IMR-90 (cell line): ENCODE measurements at regions not wholly inside any gene's neighbourhood (a gene's known extent, or its start where the extent isn't known, plus 50 kb on each side); places are given as distances from the start of the nearest gene placed in this dataset.

Experiments
- ATAC-seq: fragments of 200-7000 bp; cut with Tn5 transposase; 2 replicates; pipeline ENCODE4 v1.9.1; 2020; ENCODE audit warnings: low read depth, mild to moderate bottlenecking, moderate library complexity
- BruUV-seq: library from RNA; stranded (reverse); fragments of 400-500 nt; replicated peaks from 2 replicates; lab custom pipeline; 2021; lab: Mats Ljungman, UMichigan
- CTCF ChIA-PET: fragments of 300-600 bp; formaldehyde crosslinking; extraction: SDS; loops from one replicate; lab custom pipeline; 2021; ENCODE audit warnings: antibody characterized with exemption; lab: Yijun Ruan, JAX
- POLR2A ChIA-PET: fragments of 300-600 bp; sonication (Branson Sonifier 250); formaldehyde crosslinking; loops from one replicate; lab custom pipeline; 2022; ENCODE audit warnings: antibody characterized with exemption; ENCODE audit not compliant: unreplicated experiment; lab: Charles Lee
- DNase-seq: peaks from one replicate; pipeline ENCODE4 v3.0.0; 2013
- H2AFZ ChIP-seq: replicated peaks from 2 replicates; pipeline ENCODE3; 2013; ENCODE audit warnings: low read length, mild to moderate bottlenecking; ENCODE audit not compliant: poor library complexity
- H2AK5ac ChIP-seq: 2 replicates; pipeline ENCODE4 v1.6.1; 2013; ENCODE audit warnings: low read depth, low read length, inconsistent platforms
- H2AK9ac ChIP-seq: replicated peaks from 2 replicates; pipeline ENCODE3; 2013; ENCODE audit warnings: mild to moderate bottlenecking, low read depth, low read length, moderate library complexity; ENCODE audit not compliant: poor library complexity
- H2BK120ac ChIP-seq: 2 replicates; pipeline ENCODE4 v1.6.1; 2013; ENCODE audit warnings: low read depth, low read length, inconsistent platforms
- H2BK15ac ChIP-seq: 3 replicates; pipeline ENCODE4 v1.6.1; 2013; ENCODE audit warnings: low read depth, low read length, inconsistent platforms
- H2BK20ac ChIP-seq: 2 replicates; pipeline ENCODE4 v1.6.1; 2013; ENCODE audit warnings: low read depth, mild to moderate bottlenecking, inconsistent platforms, low read length, moderate library complexity
- H2BK5ac ChIP-seq: 2 replicates; pipeline ENCODE4 v1.6.1; 2013; ENCODE audit warnings: mild to moderate bottlenecking, low read depth, low read length, inconsistent platforms; ENCODE audit not compliant: poor library complexity, severe bottlenecking
- H3K14ac ChIP-seq: replicated peaks from 2 replicates; pipeline ENCODE4 v1.6.1; 2013; ENCODE audit warnings: low read depth, low read length, inconsistent platforms
- H3K18ac ChIP-seq: 2 replicates; pipeline ENCODE4 v1.6.1; 2013; ENCODE audit warnings: low read depth, low read length, control low read depth
- H3K23ac ChIP-seq: 2 replicates; pipeline ENCODE4 v1.6.1; 2013; ENCODE audit warnings: low read depth, low read length, inconsistent platforms
- H3K27ac ChIP-seq: 2 replicates; pipeline ENCODE4 v1.5.1; 2013; ENCODE audit warnings: mild to moderate bottlenecking, control low read depth, low read length; ENCODE audit not compliant: insufficient read depth
- H3K27me3 ChIP-seq: 2 replicates; pipeline ENCODE4 v1.6.1; 2013; ENCODE audit warnings: low read length; ENCODE audit not compliant: control insufficient read depth, insufficient read depth
- H3K36me3 ChIP-seq: 2 replicates; pipeline ENCODE4 v1.6.1; 2013; ENCODE audit warnings: low read length, mixed read lengths; ENCODE audit not compliant: control insufficient read depth, insufficient read depth
- H3K4ac ChIP-seq: 2 replicates; pipeline ENCODE4 v1.6.1; 2013; ENCODE audit warnings: low read depth, low read length, inconsistent platforms
- H3K4me1 ChIP-seq: 2 replicates; pipeline ENCODE4 v1.6.1; 2013; ENCODE audit warnings: low read length, mixed read lengths; ENCODE audit not compliant: control insufficient read depth, insufficient read depth
- H3K4me2 ChIP-seq: 2 replicates; pipeline ENCODE4 v1.6.1; 2013; ENCODE audit warnings: low read depth, mild to moderate bottlenecking, control low read depth, low read length, moderate library complexity
- H3K4me3 ChIP-seq: 2 replicates; pipeline ENCODE4 v1.5.1; 2013; ENCODE audit warnings: low read depth, mild to moderate bottlenecking, control low read depth, low read length, moderate library complexity; ENCODE audit not compliant: insufficient read depth
- H3K56ac ChIP-seq: 2 replicates; pipeline ENCODE4 v1.6.1; 2013; ENCODE audit warnings: low read length, inconsistent platforms; ENCODE audit not compliant: insufficient read depth; ENCODE audit errors: extremely low read depth
- H3K79me1 ChIP-seq, 2 experiments: 2 replicates each; pipeline ENCODE4 v1.6.1; 2013; ENCODE audit warnings: low read length in 2 of 2, inconsistent platforms in 1 of 2, low read depth in 1 of 2
- H3K9ac ChIP-seq: 2 replicates; pipeline ENCODE4 v1.6.1; 2013; ENCODE audit warnings: low read depth, low read length, control low read depth
- H3K9me1 ChIP-seq: 2 replicates; pipeline ENCODE4 v1.6.1; 2013; ENCODE audit warnings: low read length, inconsistent platforms; ENCODE audit not compliant: insufficient read depth
- H3K9me3 ChIP-seq: 2 replicates; pipeline ENCODE4 v1.6.1; 2013; ENCODE audit warnings: low read length; ENCODE audit not compliant: control insufficient read depth, insufficient read depth
- H4K20me1 ChIP-seq: 2 replicates; pipeline ENCODE4 v1.6.1; 2013; ENCODE audit warnings: low read length, inconsistent platforms; ENCODE audit not compliant: insufficient read depth
- H4K5ac ChIP-seq: 2 replicates; pipeline ENCODE4 v1.6.1; 2013; ENCODE audit warnings: mild to moderate bottlenecking, low read depth, low read length, control low read depth
- H4K8ac ChIP-seq, 2 experiments: 2 replicates each; pipeline ENCODE4 v1.6.1; 2013; ENCODE audit warnings: low read depth in 2 of 2, low read length in 2 of 2, control low read depth in 1 of 2, inconsistent platforms in 1 of 2
- H4K91ac ChIP-seq: 2 replicates; pipeline ENCODE4 v1.6.1; 2013; ENCODE audit warnings: low read depth, low read length, inconsistent platforms; ENCODE audit not compliant: insufficient read depth
- BHLHE40 ChIP-seq: fragments of 150-350 bp; IDR thresholded peaks from 2 replicates; pipeline ENCODE4 v1.6.1; 2016; ENCODE audit warnings: mild to moderate bottlenecking, low read depth, low read length
- CEBPB ChIP-seq: IDR thresholded peaks from 2 replicates; pipeline ENCODE4 v1.6.1; 2012; ENCODE audit warnings: low read depth, low read length, improper control_type of control experiment
- WGBS, 2 experiments: methylation state at CpG; one replicate each; pipeline versions ENCODE4 v1.1.5 to v1.1.7; 2013; ENCODE audit warnings: missing lambda C conversion rate in 2 of 2; ENCODE audit not compliant: insufficient read length in 1 of 2; ENCODE audit errors: extremely low coverage in 2 of 2; 5-methylcytosine and 5-hydroxymethylcytosine counted together
- dilution Hi-C: fragments of 300-500 bp; cut with HindIII; formaldehyde crosslinking; loops from one replicate; pipeline ENCODE4 v1.14.3; 2018; ENCODE audit warnings: low sequenced_read_pairs; ENCODE audit not compliant: unreplicated experiment
- in situ Hi-C: fragments of 300-500 bp; cut with MboI; formaldehyde crosslinking; loops from 3 replicates; pipeline ENCODE4 v1.14.3; 2019; ENCODE audit warnings: low sequenced_read_pairs, inconsistent platforms, mixed read lengths
- intact Hi-C: fragments of 100-400 bp; cut with micrococcal nuclease; formaldehyde crosslinking; loops from 2 replicates; pipeline ENCODE4 v1.10.0; 2022

DNA sequence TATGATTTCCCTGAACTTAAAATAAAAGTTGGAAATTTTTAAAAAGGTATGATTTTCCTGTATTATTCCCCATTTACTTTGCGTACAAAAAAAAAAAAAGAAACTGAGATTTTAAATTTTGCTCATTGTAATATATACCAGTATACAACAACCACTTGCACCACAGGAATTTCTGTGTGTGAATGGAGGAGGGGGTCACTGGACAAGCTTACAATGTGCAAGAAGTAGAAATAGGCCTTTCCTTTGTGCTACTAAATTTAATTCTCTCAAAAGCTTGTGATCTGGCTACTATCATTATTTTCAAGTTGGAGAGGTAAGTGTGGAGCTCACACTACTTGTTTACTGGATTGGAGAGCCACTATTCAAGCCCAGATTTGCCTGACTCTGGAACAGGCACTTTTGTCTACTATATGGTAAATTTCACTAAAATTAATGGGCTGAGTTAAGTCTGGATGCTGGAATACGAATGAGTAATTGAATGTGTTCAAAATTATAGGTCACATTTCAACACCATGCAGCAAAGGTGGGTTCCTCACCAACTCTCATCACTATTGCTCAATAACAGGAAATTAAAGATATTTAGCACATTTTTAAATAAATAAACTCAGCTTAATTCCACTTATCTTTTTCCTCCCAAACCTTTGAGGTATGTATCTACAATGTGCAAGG is 148.0 kb upstream of the MBNL1 start:
- no TSS peak for BruUV-seq
- Histone ChIP-seq H4K5ac (peak overlapping the region; percentile 97), H3K4ac (peak overlapping the region; percentile 62), H3K79me1 (peaks cover 2 to 4% of the 10 kb centered on the region in 2 experiments; a peak in 2 of 4 replicates), H3K14ac (peak overlapping the region; percentile 35), H2BK5ac (peak overlapping the region; percentile 95), H3K18ac (peak overlapping the region; percentile 99), H3K9me3 (no peaks in the 10 kb centered on the region), H4K91ac (peak overlapping the region; percentile 81), H2BK120ac (peak overlapping the region; percentile 74), H2AFZ (no peak overlapping the region), H2BK20ac (peak overlapping the region; percentile 99), H3K4me2 (peak overlapping the region; percentile 74), H3K27ac (peak overlapping the region; percentile 78), H3K9me1 (peaks cover 3% of the 10 kb centered on the region; the same call in 1 of the 2 replicates), H2AK9ac (no peak overlapping the region), H3K4me3 (no peak overlapping the region), H3K4me1 (peaks cover 10% of the 10 kb centered on the region; the same call in 1 of the 2 replicates), H3K23ac (peak overlapping the region; percentile 50), H3K36me3 (no peaks in the 10 kb centered on the region), H4K20me1 (no peaks in the 10 kb centered on the region), H3K56ac (peak overlapping the region; percentile 87), H3K27me3 (no peaks in the 10 kb centered on the region), H2BK15ac (peak overlapping the region; percentile 95; the same call in 2 of the 3 replicates), H3K9ac (peak overlapping the region; percentile 63; the same call in 1 of the 2 replicates), H2AK5ac (peak overlapping the region; percentile 89; the same call in 1 of the 2 replicates), H4K8ac (peak overlapping the region; percentile 81 to 87)
- ChIA-PET POLR2A (interaction anchor here (1.2 kb wide), 1 partner anchor 148 kb away, joined by 7 read pairs; the partner anchor contains the start of gene MBNL1), CTCF (no interaction called here)
- in situ Hi-C loops: no loop called here
- dilution Hi-C loops: no loop called here
- peak; percentile 5 for ATAC-seq
- DNase-seq: no peak
- no peak for TF ChIP-seq BHLHE40
- peak; percentile 81 for TF ChIP-seq CEBPB
- intact Hi-C loops: loop anchor here (1.0 kb wide), 2 partner anchors 39 to 149 kb away; no protein-coding TSS in a partner anchor
- WGBS, 2 experiments: no CpG with 5 or more reads among the region's 2 CpGs
